Right renal cortex interstitium (tissue), 3 donors: ENCODE measurements at regions not wholly inside any gene's neighbourhood (a gene's known extent, or its start where the extent isn't known, plus 50 kb on each side); places are given as distances from the start of the nearest gene placed in this dataset.
"Not testable (repeated sequence)": the region's sequence is repeated elsewhere in the genome, so short reads cannot be mapped to it uniquely, and the experiment has no call there.

Experiments
- DNase-seq, 3 donors: peaks; one replicate each; pipeline ENCODE4 v3.0.0-alpha.2; 2013; ENCODE audit warnings: low read depth in 3 of 3, low spot score in 2 of 3

GRCh38 chr10:78096486-78096885 lies 62.8 kb downstream of the RPS24 start:
- not testable (repeated sequence) for DNase-seq

- not testable (repeated sequence) for DNase-seq
Observed at GRCh38 chr10:78102593-78102992, 68.9 kb downstream of the RPS24 start.

- DNase-seq = no peak
Observed at GRCh38 chr10:78109210-78109609, 75.5 kb downstream of the RPS24 start.

- peak in 2 of 3 donors; percentile 36 to 41 for DNase-seq
Observed at GRCh38 chr10:78115135-78115853, 81.6 kb downstream of the RPS24 start.

GRCh38 chr10:78116361-78116760 lies 82.7 kb downstream of the RPS24 start:
- DNase-seq = peak in 2 of 3 donors; percentile 31 to 33

- DNase-seq = no peak
Observed at GRCh38 chr10:78118591-78118990, 84.9 kb downstream of the RPS24 start.

- no peak for DNase-seq
Observed at GRCh38 chr10:78121801-78122200, 88.1 kb downstream of the RPS24 start.

GRCh38 chr10:78124167-78124566 lies 90.5 kb downstream of the RPS24 start:
- DNase-seq = no peak

- no peak for DNase-seq
Observed at GRCh38 chr10:78129211-78129610, 95.5 kb downstream of the RPS24 start.

- no peak for DNase-seq
Observed at GRCh38 chr10:78130966-78131710, 97.5 kb downstream of the RPS24 start.

GRCh38 chr10:78134773-78135306 lies 101.2 kb downstream of the RPS24 start:
- no peak for DNase-seq

GRCh38 chr10:78137147-78137546 lies 103.5 kb downstream of the RPS24 start:
- DNase-seq = no peak

- DNase-seq = no peak
Observed at GRCh38 chr10:78139341-78139740, 105.7 kb downstream of the RPS24 start.

GRCh38 chr10:78140066-78140630 lies 106.5 kb downstream of the RPS24 start:
- no peak for DNase-seq

GRCh38 chr10:78143576-78143975 lies 109.9 kb downstream of the RPS24 start:
- no peak for DNase-seq

- DNase-seq = no peak
Observed at GRCh38 chr10:78146200-78146599, 112.5 kb downstream of the RPS24 start.

GRCh38 chr10:78147202-78147601 lies 113.5 kb downstream of the RPS24 start:
- no peak for DNase-seq

- DNase-seq = no peak
Observed at GRCh38 chr10:78148216-78148960, 114.7 kb downstream of the RPS24 start.

- DNase-seq = peak in 1 of 3 donors; percentile 27
Observed at GRCh38 chr10:78148961-78149612, 115.4 kb downstream of the RPS24 start.

GRCh38 chr10:78150756-78151155 lies 117.1 kb downstream of the RPS24 start:
- DNase-seq = no peak
